Stimulated activated CD4-positive, alpha-beta T cell treated with anti-CD3 and anti-CD28 coated beads, Interleukin-1b, Interleukin-23, amount 100 ng/mL, for 4 hours (primary cell): ENCODE measurements at regions not wholly inside any gene's neighbourhood (a gene's known extent, or its start where the extent isn't known, plus 50 kb on each side); places are given as distances from the start of the nearest gene placed in this dataset.

Experiments
- DNase-seq, 2 donors: peaks; one replicate each; pipeline ENCODE4 v3.0.0-alpha.2; 2020; ENCODE audit warnings: low read depth in 2 of 2

DNA sequence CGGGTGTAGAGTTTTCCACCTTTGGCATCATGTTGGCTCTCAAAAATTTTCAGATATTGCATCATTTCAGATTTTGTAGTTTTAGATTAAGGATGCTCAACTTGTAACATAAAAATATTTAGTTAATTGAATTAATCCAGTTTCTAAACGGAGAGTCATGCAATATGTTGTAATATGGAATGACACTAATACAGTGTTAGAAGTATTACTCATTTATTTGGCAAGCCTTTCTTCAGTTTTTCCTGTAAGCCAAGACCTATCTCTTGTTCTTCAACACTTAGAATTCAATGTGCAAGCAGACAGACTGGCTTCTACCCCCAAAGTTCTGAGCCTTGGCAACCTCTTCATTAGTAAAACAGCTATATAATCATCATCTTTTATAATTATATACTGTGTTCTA lies 985.0 kb upstream of the GOT2 start:
- no peak for DNase-seq

GRCh38 chr16:59707436-59708226 lies 973.5 kb upstream of the GOT2 start:
- DNase-seq: no peak

DNA sequence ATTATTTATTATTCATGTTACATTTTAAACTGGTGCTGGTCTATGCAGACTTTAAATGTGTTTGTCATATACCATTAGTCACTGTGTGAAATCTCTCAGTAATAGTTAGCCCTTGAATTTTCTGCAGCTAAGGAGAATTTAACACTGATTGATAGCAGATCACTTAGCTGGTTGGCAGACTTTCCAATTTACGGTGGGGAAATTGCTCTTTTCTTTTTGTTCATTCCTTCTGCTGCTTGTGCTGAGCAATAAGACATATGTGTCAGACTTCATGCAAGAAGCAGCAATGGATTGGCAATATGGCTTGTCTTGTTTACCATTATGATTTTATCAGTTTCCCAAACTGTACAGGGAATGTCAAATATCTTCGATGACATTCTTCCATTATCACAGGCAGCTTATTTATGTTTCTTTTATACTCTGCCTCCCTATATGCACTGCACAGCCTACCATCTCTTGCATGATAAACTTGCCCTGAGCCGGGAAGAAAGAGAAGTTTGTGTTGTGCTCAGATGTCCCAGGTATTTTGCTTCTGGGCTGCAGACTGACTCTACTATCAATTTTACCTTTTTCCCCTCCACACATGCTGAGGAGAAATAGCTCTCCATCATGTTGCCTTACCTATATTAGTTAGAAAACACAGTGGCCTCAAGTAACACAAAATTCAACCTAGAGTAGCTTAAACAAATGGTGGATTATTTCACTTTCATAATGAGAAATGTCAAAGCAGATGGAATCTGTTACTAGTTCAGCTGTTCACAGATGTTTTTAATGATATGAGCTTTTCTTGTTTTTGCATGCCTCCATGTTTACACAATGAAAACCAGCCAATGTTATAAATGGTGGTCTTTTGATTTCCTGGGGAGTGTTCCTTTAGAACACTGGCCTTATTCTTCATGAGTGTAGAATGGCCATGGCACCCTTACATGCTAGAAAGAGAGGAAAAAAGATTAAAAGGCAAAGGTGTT lies 968.1 kb upstream of the GOT2 start:
- no peak for DNase-seq

- no peak for DNase-seq
These were observed 965.7 kb upstream of the GOT2 start for GRCh38 chr16:59699786-59700185.

- no peak for DNase-seq
These were observed 964.4 kb upstream of the GOT2 start for GRCh38 chr16:59698346-59699020.

DNA sequence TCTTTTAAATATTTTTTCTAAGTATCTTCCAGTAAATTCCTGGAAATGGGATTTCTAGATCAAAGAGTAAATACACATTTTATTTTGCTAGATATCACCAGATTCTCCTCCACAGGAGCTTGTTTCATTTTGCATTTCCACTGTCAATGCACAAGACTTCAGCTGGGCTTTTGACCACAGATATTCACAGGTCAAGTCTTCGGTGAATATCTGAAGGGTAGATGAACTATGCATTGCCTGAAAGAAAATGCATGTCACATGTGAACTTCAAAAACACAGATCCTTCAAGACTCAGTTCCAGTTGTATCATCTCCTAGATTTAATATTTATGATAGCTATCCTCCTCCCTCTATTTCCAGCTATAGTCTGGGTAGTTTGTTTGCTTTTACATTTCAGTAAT lies 963.6 kb upstream of the GOT2 start:
- no peak for DNase-seq

DNA sequence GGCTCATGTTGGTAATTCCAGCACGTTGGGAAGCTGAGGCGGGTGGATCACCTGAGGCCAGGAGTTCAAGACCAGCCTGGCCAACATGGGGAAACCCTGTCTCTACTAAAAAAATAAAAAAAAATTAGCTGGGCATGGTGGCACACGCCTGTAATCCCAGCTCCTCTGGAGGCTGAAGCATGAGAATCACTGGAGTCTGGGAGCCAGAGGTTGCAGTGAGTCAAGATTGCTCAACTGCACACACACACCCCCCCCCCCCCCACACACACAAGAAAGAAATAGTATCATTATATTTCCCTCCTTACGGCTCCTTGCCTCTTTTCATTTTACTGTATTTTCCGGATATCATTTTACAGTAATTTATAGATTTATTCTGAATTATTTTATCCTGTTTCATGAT lies 963.1 kb upstream of the GOT2 start:
- DNase-seq: no peak

GRCh38 chr16:59696495-59696894 lies 962.4 kb upstream of the GOT2 start:
- no peak for DNase-seq

DNA sequence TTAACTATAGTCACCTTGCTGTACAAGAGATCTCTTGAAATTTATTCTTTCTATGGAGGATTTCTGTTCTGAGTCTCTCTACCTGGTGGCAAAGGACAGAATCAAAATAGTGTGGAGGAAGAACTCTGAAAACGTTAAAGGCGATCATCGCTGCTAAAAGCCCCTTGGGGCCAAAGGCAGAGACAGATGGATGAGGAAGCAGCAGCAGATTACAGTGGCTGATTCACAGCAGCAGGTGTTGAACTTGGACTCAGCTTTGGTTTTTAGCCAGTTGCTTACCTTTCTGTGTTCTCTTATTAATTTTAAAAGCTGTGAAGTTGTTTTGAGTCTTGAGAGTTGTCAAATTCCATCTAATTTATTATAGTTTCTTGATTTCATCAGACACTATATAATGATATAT lies 956.1 kb upstream of the GOT2 start:
- DNase-seq: no peak

GRCh38 chr16:59688006-59688405 lies 953.9 kb upstream of the GOT2 start:
- no peak for DNase-seq

- DNase-seq: no peak
These were observed 952.3 kb upstream of the GOT2 start for GRCh38 chr16:59686405-59686804.

- no peak for DNase-seq
These were observed 950.8 kb upstream of the GOT2 start for GRCh38 chr16:59684911-59685310.

DNA sequence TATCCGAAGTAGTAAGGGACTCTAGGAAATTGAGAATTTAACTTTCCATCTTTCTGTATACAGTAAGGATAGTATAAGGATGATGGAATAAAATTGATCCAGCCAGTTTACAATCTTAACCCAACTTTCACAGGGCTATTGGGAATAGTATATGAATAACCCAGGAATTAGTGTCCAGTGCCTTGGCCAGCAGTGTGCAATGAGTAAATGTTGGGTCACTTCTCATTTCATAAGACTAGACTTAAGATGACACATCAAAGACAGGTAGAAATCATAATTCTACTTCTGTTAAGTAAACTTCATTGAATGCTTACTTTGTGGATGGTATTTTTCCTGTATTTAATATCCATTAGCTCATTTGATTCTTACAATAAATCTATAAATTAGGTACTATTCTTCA lies 949.6 kb upstream of the GOT2 start:
- no peak for DNase-seq

DNA sequence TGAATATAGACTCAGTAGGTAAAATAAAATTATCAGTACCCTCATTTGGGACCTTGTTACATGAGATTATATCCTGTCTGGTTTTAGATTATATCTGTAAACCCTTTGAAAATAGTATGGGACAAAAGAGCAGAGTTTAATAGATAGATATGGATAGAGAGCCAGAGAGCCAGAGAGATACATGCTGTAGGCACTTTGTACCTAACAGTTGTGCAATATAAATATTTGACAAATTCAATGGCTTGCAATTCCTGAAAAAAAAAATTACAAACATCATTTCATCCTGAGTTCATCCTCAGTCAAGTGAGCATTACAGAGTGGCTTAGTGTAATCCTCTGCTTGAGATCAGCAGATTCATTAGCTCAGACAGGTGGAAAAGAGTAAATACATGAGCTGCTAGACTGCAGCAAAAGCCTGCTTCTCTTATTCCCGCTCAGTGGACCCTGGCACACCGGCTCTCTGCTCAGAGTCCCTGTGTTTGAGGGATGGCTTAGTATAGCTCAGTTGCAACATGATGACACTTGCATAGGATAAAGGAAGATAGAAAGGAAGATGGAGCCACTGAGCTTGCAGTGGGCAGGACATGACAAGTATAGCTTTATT lies 931.6 kb upstream of the GOT2 start:
- DNase-seq: no peak

- no peak for DNase-seq
These were observed 924.5 kb upstream of the GOT2 start for GRCh38 chr16:59658572-59658971.

- DNase-seq: no peak
These were observed 920.9 kb upstream of the GOT2 start for GRCh38 chr16:59655031-59655430.

- DNase-seq: no peak
These were observed 920.3 kb upstream of the GOT2 start for GRCh38 chr16:59654455-59654854.

DNA sequence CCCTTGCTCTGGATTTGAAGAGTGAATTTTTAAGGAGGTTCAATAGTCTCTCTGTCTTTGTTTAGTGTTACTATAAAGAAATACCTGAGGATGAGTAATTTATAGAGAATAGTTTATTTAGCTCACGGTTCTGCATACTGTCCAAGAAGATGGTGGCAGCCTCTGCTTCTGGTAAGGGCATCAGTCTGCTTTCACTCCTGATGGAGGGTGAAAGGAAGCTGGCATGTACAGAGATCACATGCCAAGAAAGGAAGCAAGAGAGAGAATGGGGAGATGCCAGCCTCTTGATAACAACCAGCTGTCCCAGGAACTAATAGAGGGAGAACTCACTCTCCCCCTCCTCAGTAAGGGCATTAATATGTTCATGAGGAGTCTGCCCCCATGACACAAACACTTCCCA lies 917.5 kb upstream of the GOT2 start:
- no peak for DNase-seq

GRCh38 chr16:59645194-59645593 lies 911.1 kb upstream of the GOT2 start:
- DNase-seq: no peak

DNA sequence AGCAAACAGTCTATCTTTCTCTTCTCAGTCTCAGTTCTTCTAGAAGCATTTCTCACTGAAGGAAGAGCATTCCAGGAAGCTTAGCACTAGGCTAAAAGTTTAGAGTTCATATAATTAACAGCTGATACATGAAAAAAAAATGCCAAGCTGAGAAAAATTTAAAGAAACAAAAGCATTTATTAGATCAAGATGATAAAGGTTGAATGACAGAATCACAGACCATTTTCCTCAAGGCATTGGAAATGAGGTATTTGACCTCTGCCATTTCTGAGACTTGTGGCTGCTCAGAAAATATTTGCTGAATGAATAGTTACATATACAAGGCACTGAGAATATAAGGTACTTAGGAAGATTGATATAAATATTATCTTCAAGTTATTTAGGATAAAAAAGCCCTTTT lies 901.6 kb upstream of the GOT2 start:
- no peak for DNase-seq

- DNase-seq: no peak
These were observed 900.8 kb upstream of the GOT2 start for GRCh38 chr16:59634951-59635350.

GRCh38 chr16:59634004-59634579 lies 900.0 kb upstream of the GOT2 start:
- no peak for DNase-seq
